NB4 (cell line): ENCODE measurements at regions not wholly inside any gene's neighbourhood (a gene's known extent, or its start where the extent isn't known, plus 50 kb on each side); places are given as distances from the start of the nearest gene placed in this dataset.

Source experiments
- MYC ChIP-seq: IDR thresholded peaks from 2 replicates; pipeline ENCODE4 v1.6.1; 2011; ENCODE audit warnings: low read depth, low read length
- POLR2A ChIP-seq: IDR thresholded peaks from 2 replicates; pipeline ENCODE4 v1.6.1; 2011; ENCODE audit warnings: mild to moderate bottlenecking; ENCODE audit not compliant: insufficient read length; ENCODE audit errors: extremely low read depth
- TF ChIP-seq, protein P1 (sequence below): IDR thresholded peaks from one replicate; pipeline ENCODE4 v1.5.1; 2012; ENCODE audit warnings: low read depth, low read length
- TF ChIP-seq, protein P2 (sequence below): IDR thresholded peaks from 2 replicates; pipeline ENCODE4 v1.6.1; 2011; ENCODE audit warnings: low read depth, low read length

DNA sequence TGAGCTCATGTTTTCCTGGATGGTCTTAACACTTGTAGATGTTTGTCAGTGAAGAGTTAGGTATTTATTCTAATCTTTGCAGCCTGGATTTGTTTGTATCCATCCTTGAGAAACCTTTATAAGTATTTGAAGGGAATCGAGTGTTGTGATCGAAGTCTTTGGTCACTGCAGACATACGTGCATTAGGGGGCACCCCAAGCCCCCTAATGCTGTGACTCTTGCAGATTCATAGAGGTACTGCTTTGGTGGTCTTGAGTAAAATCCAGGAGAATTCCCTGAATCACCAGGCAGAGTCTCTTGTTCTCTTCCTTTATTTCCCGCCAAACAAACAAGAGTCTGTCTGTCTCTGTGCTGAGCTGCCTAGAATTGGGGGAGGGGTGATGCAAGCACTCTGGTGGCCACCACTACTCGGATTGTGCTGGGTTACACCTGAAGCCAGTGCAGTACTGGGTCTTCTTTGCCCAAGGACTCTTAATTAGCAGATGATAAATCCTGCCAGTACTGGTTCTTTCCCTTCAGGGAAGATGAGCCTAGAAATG lies 170.5 kb upstream of the POU1F1 start:
- no peak for TF ChIP-seq MYC
- TF ChIP-seq, protein P1, sequence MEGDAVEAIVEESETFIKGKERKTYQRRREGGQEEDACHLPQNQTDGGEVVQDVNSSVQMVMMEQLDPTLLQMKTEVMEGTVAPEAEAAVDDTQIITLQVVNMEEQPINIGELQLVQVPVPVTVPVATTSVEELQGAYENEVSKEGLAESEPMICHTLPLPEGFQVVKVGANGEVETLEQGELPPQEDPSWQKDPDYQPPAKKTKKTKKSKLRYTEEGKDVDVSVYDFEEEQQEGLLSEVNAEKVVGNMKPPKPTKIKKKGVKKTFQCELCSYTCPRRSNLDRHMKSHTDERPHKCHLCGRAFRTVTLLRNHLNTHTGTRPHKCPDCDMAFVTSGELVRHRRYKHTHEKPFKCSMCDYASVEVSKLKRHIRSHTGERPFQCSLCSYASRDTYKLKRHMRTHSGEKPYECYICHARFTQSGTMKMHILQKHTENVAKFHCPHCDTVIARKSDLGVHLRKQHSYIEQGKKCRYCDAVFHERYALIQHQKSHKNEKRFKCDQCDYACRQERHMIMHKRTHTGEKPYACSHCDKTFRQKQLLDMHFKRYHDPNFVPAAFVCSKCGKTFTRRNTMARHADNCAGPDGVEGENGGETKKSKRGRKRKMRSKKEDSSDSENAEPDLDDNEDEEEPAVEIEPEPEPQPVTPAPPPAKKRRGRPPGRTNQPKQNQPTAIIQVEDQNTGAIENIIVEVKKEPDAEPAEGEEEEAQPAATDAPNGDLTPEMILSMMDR = no peak
- TF ChIP-seq, protein P2, sequence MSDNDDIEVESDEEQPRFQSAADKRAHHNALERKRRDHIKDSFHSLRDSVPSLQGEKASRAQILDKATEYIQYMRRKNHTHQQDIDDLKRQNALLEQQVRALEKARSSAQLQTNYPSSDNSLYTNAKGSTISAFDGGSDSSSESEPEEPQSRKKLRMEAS = no peak
- no peak for TF ChIP-seq POLR2A
